Skeletal muscle satellite cell (primary cell): ENCODE measurements at regions not wholly inside any gene's neighbourhood (a gene's known extent, or its start where the extent isn't known, plus 50 kb on each side); places are given as distances from the start of the nearest gene placed in this dataset.
A peak's percentile ranks its signal among the peaks of the same experiment; 100 is the strongest.

Source experiments
- H3K27me3 ChIP-seq: 2 replicates; pipeline ENCODE4 v1.7.0; 2013; ENCODE audit warnings: low read length; ENCODE audit not compliant: control insufficient read depth, insufficient read depth
- H3K36me3 ChIP-seq: 2 replicates; pipeline ENCODE4 v1.7.0; 2013; ENCODE audit warnings: mild to moderate bottlenecking, control low read depth, low read length; ENCODE audit not compliant: insufficient read depth
- H3K4me1 ChIP-seq: 2 replicates; pipeline ENCODE4 v1.7.0; 2013; ENCODE audit warnings: low read length; ENCODE audit not compliant: control insufficient read depth, insufficient read depth
- H3K4me2 ChIP-seq: 2 replicates; pipeline ENCODE4 v1.7.0; 2013; ENCODE audit warnings: mild to moderate bottlenecking, low read length
- H3K4me3 ChIP-seq: 2 replicates; pipeline ENCODE4 v1.7.0; 2013; ENCODE audit warnings: low read length
- H3K9ac ChIP-seq: 2 replicates; pipeline ENCODE4 v1.7.0; 2013; ENCODE audit warnings: mild to moderate bottlenecking, low read depth, low read length, moderate library complexity
- H3K9me3 ChIP-seq: replicated peaks from 2 replicates; pipeline ENCODE4 v1.7.0; 2013; ENCODE audit warnings: mild to moderate bottlenecking, control low read depth, low read length

GRCh38 chr11:129290966-129291365 is 84.7 kb upstream of the BARX2 start:
- H3K36me3 ChIP-seq: no peaks in the 10 kb centered on the region
- H3K9ac ChIP-seq: no peak overlapping the region
- no peak overlapping the region for H3K4me2 ChIP-seq
- H3K27me3 ChIP-seq: peaks cover 20% of the 10 kb centered on the region
- H3K9me3 ChIP-seq: no peaks in the 10 kb centered on the region
- H3K4me3 ChIP-seq: no peak overlapping the region
- no peaks in the 10 kb centered on the region for H3K4me1 ChIP-seq

DNA sequence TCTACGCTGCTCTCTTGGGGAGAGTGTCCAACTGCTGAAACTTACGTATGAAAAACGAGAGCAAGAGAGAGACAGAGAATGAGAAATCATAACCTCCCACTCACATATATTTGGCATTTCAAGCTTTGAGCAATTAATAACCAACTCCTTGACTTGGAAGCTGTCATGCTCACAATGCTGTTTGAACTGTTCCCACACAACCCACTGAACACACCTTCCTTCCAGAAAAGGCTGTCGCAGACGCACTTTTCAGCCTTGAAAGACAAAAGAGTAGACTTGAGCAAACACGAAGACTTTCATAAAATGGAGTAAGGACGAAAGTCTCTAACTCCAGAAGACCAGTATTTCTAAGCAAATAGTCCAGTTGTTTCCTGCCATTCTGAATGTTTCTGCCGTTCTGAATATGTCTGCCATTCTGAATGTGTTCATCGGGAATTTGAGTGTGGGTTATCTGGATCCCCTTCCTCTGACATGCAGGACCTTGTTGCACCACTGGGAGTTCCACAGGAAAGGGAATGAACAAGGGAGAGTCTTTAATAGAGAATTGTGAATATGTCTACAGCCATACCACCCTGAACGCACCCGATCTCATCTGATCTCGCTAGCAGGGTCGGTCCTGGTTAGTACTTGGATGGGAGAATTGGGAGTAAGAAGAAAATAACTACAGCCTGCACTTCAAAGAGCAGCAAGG is 86.2 kb upstream of the BARX2 start:
- no peak overlapping the region for H3K9ac ChIP-seq
- no peaks in the 10 kb centered on the region for H3K4me1 ChIP-seq
- no peaks in the 10 kb centered on the region for H3K36me3 ChIP-seq
- no peak overlapping the region for H3K4me3 ChIP-seq
- no peaks in the 10 kb centered on the region for H3K9me3 ChIP-seq
- no peak overlapping the region for H3K4me2 ChIP-seq
- peaks cover 9% of the 10 kb centered on the region for H3K27me3 ChIP-seq

- Histone ChIP-seq H3K4me1 (no peaks in the 10 kb centered on the region), H3K4me2 (no peak overlapping the region), H3K9me3 (no peaks in the 10 kb centered on the region), H3K4me3 (no peak overlapping the region), H3K27me3 (peaks cover 4% of the 10 kb centered on the region), H3K36me3 (no peaks in the 10 kb centered on the region), H3K9ac (no peak overlapping the region)
Measured at GRCh38 chr11:129287920-129288319, 87.7 kb upstream of the BARX2 start.

- H3K27me3 ChIP-seq: peaks cover 4% of the 10 kb centered on the region
- H3K9me3 ChIP-seq: no peaks in the 10 kb centered on the region
- H3K9ac ChIP-seq: no peak overlapping the region
- no peaks in the 10 kb centered on the region for H3K36me3 ChIP-seq
- H3K4me3 ChIP-seq: no peak overlapping the region
- no peaks in the 10 kb centered on the region for H3K4me1 ChIP-seq
- H3K4me2 ChIP-seq: no peak overlapping the region
Measured at GRCh38 chr11:129286813-129287212, 88.8 kb upstream of the BARX2 start.

DNA sequence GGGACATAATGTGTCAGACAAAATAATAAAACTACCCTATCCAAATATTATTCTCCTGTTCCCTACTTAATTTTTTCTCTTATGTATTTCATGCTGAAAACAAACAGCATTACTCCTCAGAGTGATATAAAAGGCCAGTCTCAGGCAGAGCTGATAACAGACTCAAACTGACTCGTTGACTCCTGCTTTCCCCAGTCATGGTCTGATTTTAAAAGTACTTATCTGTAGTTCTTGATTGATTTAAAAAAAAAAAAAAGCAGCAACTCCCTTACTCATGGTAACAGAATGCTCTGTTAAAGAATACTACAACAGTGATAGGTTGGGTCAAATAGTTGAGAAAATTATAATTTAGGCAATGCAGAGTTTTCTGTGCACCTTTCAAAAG is 90.3 kb upstream of the BARX2 start:
- Histone ChIP-seq H3K27me3 (peaks cover 4% of the 10 kb centered on the region), H3K36me3 (no peaks in the 10 kb centered on the region), H3K9ac (no peak overlapping the region), H3K4me2 (no peak overlapping the region), H3K9me3 (no peaks in the 10 kb centered on the region), H3K4me3 (no peak overlapping the region), H3K4me1 (peaks cover 4% of the 10 kb centered on the region)

- Histone ChIP-seq H3K27me3 (no peaks in the 10 kb centered on the region), H3K36me3 (no peaks in the 10 kb centered on the region), H3K4me1 (peaks cover 16% of the 10 kb centered on the region), H3K4me3 (no peak overlapping the region), H3K9ac (no peak overlapping the region), H3K9me3 (no peaks in the 10 kb centered on the region), H3K4me2 (no peak overlapping the region)
Measured at GRCh38 chr11:129283141-129283540, 91.0 kb upstream of the ARHGAP32 start.

- no peaks in the 10 kb centered on the region for H3K36me3 ChIP-seq
- H3K4me2 ChIP-seq: no peak overlapping the region
- H3K4me1 ChIP-seq: peaks cover 21% of the 10 kb centered on the region
- no peak overlapping the region for H3K4me3 ChIP-seq
- no peak overlapping the region for H3K9ac ChIP-seq
- no peaks in the 10 kb centered on the region for H3K27me3 ChIP-seq
- no peaks in the 10 kb centered on the region for H3K9me3 ChIP-seq
Measured at GRCh38 chr11:129282634-129283033, 90.5 kb upstream of the ARHGAP32 start.

DNA sequence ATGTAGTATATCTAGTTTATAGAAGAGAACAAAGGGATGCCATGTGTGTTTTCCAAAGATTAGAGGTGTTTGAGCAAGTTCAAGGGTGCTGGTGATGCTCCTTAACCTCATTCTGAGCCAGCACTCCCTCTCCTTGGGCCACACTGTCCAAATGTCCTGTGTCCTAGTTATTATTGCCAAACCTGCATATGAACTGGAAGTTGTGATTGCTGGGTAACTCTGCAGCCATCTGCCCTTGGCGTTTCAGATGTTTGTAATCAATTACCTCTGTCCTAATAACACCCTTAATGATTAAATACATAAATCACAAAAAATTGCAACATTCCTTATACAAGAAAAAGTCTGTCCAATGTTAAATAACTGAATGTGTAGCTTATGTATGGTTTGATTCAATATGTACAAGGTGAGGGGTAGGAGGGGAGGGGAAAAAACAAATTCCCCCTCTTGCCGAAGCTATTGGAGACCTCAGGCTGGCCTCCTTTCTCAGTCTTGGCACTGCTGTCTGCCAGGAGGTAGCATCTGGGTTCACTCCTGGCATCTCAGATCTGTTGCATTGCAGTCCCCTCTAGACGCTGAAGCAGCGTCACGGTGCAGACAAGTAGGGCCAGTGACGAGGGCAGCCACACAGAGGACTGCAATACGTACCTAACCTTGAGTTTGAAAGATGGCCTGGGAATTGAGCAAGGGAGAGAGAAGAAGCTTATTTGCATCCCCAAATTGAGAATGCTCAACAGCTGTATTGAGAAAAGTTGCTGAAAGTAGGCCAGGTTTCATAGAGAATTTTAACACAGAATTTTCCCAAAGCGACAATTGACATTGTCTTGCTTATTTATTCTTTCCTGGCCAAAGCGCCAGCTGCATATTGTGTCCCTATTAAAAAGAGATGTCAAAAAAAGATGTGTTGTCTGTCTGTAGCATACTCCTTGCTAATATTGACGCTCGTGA is 89.6 kb upstream of the ARHGAP32 start:
- no peak overlapping the region for H3K4me3 ChIP-seq
- no peaks in the 10 kb centered on the region for H3K36me3 ChIP-seq
- no peaks in the 10 kb centered on the region for H3K27me3 ChIP-seq
- no peak overlapping the region for H3K9ac ChIP-seq
- peaks cover 21% of the 10 kb centered on the region for H3K4me1 ChIP-seq
- H3K9me3 ChIP-seq: no peaks in the 10 kb centered on the region
- no peak overlapping the region for H3K4me2 ChIP-seq

DNA sequence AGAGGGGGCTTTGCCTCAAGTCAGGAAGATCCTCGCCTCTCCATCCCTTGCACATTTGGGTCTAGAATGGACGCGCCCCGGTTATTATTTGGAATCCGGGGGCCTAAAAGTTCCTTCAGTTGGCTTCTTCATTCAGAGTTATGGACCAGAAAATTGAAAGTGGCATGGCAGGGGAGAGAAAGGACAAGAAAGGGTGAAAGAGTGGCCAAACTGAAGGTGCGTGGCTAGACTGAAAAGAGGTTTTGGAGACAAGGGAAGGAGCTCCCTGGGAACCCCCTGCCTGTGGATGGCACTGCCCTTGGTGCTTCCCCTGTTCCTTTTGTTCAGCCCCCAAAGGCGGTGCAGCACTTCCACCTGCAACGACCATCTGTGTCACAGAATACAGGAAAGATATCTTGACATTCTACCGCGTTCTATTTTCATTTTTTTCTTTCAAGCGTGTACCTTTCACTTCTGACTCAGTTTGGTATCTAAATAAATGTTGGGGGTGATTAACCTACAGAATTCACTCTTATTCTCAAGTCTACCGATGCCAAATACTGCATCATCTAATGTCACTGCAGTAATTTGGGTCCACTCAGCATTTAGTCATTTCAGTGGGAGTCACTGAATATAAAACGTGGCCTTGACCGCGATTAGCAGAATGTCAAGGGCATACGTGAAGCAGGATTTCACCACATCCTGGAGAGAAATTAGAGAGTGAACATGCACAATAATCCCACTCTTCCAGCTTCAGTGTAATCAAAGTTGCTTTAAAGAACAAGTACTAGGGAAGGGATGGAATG is 88.1 kb upstream of the ARHGAP32 start:
- Histone ChIP-seq H3K27me3 (no peaks in the 10 kb centered on the region), H3K9me3 (no peaks in the 10 kb centered on the region), H3K4me2 (peak overlapping the region; percentile 87), H3K36me3 (no peaks in the 10 kb centered on the region), H3K4me3 (peak overlapping the region; percentile 87), H3K9ac (peak overlapping the region; percentile 77), H3K4me1 (peaks cover 21% of the 10 kb centered on the region)

DNA sequence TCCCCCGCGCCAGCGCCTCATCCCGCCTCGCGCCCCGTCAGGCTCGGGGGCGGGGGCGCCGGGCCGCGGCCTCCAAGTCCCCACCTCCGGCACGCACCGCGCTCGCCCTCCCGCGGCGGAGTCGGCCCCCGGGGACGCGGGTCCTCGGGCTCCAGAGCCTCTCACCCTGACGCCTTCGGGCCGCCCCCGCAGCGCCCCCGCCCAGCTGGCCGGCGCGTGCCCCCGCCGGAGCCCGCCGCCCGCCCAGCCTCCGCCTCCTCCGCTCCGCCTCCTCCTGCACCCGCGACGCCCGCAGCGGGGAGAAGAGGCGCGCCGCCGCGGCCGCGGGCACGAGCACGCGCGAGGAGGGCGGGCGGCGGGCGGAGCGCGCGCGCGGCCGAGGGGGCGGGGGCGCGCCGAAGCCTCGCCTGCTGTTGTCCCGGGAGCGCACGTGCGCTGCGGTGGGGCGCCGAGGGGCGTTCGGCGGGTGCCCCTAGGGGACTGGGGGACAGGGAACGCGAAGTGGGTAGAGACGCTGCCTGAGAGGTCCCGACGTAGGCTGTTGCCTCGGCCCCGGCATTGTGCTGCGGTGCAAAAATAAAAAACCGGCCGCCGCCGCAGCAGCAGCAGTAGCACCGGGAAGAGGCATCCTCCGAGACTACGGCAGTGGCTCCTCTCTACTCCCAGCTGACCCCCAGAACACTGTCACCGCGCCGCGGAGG is 87.4 kb upstream of the ARHGAP32 start:
- Histone ChIP-seq H3K27me3 (no peaks in the 10 kb centered on the region), H3K9me3 (no peaks in the 10 kb centered on the region), H3K4me1 (peaks cover 21% of the 10 kb centered on the region), H3K4me3 (peak overlapping the region; percentile 87), H3K9ac (peak overlapping the region; percentile 77), H3K4me2 (peak overlapping the region; percentile 87), H3K36me3 (no peaks in the 10 kb centered on the region)
